ENCODE measurements at regions not wholly inside any gene's neighbourhood (a gene's known extent, or its start where the extent isn't known, plus 50 kb on each side); places are given as distances from the start of the nearest gene placed in this dataset.

DNA sequence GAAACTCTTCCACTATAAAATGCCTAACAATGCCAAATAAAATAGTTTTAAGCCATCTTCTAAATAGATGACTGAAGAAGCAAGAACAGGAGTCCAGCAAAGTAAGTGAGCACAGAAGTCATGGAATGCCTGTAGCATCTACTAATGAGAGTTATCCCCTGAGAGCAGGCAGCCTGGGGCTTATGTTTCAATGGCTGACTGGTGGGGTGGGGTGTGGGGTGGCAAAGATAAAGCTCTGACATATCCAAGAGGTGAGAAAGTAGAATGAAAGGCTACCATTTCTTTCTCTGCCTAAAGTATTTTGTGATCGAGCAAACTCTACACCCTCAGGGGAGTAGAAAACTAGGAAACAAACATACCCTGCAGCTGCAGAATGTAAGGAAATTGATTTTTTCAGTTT is 348.8 kb downstream of the TFAP2B start:
- TF ChIP-seq POLR2A (IDR thresholded peaks at IDR 0.05; ENCODE audit: extremely low read depth, insufficient read length) (no peak), MYC (IDR thresholded peaks at IDR 0.05; ENCODE audit: low read depth, low read length) (no peak)
- TF ChIP-seq, protein P1, sequence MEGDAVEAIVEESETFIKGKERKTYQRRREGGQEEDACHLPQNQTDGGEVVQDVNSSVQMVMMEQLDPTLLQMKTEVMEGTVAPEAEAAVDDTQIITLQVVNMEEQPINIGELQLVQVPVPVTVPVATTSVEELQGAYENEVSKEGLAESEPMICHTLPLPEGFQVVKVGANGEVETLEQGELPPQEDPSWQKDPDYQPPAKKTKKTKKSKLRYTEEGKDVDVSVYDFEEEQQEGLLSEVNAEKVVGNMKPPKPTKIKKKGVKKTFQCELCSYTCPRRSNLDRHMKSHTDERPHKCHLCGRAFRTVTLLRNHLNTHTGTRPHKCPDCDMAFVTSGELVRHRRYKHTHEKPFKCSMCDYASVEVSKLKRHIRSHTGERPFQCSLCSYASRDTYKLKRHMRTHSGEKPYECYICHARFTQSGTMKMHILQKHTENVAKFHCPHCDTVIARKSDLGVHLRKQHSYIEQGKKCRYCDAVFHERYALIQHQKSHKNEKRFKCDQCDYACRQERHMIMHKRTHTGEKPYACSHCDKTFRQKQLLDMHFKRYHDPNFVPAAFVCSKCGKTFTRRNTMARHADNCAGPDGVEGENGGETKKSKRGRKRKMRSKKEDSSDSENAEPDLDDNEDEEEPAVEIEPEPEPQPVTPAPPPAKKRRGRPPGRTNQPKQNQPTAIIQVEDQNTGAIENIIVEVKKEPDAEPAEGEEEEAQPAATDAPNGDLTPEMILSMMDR (IDR thresholded peaks at IDR 0.05; ENCODE audit: low read depth, low read length): no peak
